ENCODE measurements at regions not wholly inside any gene's neighbourhood (a gene's known extent, or its start where the extent isn't known, plus 50 kb on each side); places are given as distances from the start of the nearest gene placed in this dataset.

DNA sequence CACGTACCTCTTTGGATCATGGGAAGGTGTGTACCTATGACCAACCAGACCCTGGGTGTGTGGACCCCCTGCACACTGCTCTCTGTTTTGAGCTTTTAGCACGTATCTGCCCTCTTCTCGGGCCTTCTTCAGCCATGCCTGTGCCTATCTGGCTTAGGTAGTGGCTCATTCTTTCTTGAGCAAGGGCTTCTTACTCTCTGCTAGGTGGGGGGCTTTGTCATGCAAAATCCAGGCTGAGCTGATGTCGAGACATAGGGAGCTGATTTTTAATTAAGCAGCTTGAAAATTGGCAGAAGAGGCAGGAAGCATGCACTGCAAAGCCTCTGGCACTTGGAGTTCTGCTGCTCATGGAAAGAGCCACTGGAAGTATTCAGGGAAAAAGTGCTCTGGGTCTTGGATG, 181.6 kb upstream of the IRX6 start:
- Histone ChIP-seq H3K79me2 (ENCODE audit: insufficient read depth, low read depth) (no peaks in the 10 kb centered on the region), H4K20me1 (ENCODE audit: insufficient read depth) (no peaks in the 10 kb centered on the region), H3K4me2 (no peak overlapping the region), H3K36me3 (ENCODE audit: insufficient read depth) (no peaks in the 10 kb centered on the region), H3K4me1 (ENCODE audit: low read depth, poor library complexity, severe bottlenecking) (no peaks in the 10 kb centered on the region), H3K27me3 (ENCODE audit: insufficient read depth, low read depth) (no peaks in the 10 kb centered on the region), H3K9ac (no peak overlapping the region), H3K4me3 (IDR thresholded peaks at IDR 0.05; ENCODE audit: insufficient read depth, low read depth, low read length) (no peak overlapping the region), H2AFZ (ENCODE audit: low read depth) (no peak overlapping the region), H3K27ac (no peak overlapping the region)
- TF ChIP-seq, protein P1, sequence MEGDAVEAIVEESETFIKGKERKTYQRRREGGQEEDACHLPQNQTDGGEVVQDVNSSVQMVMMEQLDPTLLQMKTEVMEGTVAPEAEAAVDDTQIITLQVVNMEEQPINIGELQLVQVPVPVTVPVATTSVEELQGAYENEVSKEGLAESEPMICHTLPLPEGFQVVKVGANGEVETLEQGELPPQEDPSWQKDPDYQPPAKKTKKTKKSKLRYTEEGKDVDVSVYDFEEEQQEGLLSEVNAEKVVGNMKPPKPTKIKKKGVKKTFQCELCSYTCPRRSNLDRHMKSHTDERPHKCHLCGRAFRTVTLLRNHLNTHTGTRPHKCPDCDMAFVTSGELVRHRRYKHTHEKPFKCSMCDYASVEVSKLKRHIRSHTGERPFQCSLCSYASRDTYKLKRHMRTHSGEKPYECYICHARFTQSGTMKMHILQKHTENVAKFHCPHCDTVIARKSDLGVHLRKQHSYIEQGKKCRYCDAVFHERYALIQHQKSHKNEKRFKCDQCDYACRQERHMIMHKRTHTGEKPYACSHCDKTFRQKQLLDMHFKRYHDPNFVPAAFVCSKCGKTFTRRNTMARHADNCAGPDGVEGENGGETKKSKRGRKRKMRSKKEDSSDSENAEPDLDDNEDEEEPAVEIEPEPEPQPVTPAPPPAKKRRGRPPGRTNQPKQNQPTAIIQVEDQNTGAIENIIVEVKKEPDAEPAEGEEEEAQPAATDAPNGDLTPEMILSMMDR (conservative IDR thresholded peaks at IDR 0.05; ENCODE audit: low read depth, low read length), result no peak

DNA sequence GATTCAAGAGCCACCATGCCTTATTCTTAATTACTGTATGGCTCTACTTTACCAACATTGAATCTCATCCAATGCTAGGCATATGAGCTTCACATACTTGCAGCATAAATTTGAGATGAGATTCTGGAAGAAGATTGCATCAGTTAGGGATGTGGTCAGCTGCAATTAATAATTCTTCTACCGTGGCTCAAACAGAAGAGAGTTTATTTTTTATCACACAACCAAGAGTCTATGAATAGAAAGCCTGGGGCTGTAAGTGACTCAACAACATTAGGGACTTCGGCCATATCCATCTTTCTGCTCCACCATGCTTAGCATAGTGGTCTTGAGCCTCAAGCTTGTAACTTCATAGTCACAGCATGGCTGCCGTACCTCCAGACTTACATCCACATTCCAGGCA, 179.4 kb upstream of the IRX6 start:
- H2AFZ ChIP-seq (ENCODE audit: low read depth), result no peak overlapping the region
- no peaks in the 10 kb centered on the region for H3K79me2 ChIP-seq (ENCODE audit: insufficient read depth, low read depth)
- no peaks in the 10 kb centered on the region for H3K36me3 ChIP-seq (ENCODE audit: insufficient read depth)
- TF ChIP-seq, protein P1 (conservative IDR thresholded peaks at IDR 0.05; ENCODE audit: low read depth, low read length), result no peak
- H3K9ac ChIP-seq, result no peak overlapping the region
- H3K4me2 ChIP-seq, result no peak overlapping the region
- no peaks in the 10 kb centered on the region for H3K4me1 ChIP-seq (ENCODE audit: low read depth, poor library complexity, severe bottlenecking)
- H3K4me3 ChIP-seq (IDR thresholded peaks at IDR 0.05; ENCODE audit: insufficient read depth, low read depth, low read length), result no peak overlapping the region
- no peak overlapping the region for H3K27ac ChIP-seq
- no peaks in the 10 kb centered on the region for H3K27me3 ChIP-seq (ENCODE audit: insufficient read depth, low read depth)
- no peaks in the 10 kb centered on the region for H4K20me1 ChIP-seq (ENCODE audit: insufficient read depth)

DNA sequence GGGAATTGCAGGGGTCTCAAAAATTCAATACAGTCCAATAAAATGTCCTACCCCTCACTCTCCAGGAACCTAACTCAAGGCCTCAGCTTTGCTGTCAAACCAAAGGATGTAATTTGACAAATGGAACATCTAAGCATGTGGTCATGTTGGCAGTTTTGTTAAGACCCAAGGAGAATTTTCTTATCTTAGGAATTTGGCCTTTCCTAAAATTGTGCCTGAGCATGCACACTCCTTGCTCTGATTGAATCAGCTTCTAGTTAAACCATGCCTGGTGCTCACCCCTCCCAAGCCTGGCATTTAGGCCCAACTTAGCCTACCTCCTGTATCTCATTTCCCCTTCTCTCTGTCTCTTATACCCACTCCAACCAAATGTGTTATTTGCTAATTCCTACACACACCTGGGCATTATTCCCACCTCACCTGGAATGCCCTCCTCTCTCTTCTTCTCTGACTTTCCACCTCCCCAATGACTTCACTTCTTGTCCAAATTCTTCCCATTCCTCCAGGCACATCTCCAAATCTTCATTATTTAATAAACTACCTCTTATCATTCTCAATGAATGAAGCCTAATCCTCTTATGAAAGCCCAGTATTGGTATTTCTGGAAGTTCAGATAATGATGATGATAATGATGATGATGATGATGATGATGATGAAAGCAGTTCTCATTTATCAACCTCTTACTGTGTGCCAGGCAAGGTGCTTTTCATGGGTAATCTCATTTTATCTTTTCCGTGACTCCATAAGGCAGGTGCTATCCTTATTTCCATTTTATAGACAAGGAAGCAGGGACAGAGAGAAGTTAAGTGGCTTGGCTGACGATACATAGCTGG, 178.0 kb upstream of the IRX6 start:
- Histone ChIP-seq H2AFZ (ENCODE audit: low read depth) (no peak overlapping the region), H3K4me3 (IDR thresholded peaks at IDR 0.05; ENCODE audit: insufficient read depth, low read depth, low read length) (no peak overlapping the region), H3K9ac (no peak overlapping the region), H3K79me2 (ENCODE audit: insufficient read depth, low read depth) (no peaks in the 10 kb centered on the region), H3K27me3 (ENCODE audit: insufficient read depth, low read depth) (no peaks in the 10 kb centered on the region), H3K4me2 (no peak overlapping the region), H3K36me3 (ENCODE audit: insufficient read depth) (no peaks in the 10 kb centered on the region), H3K27ac (no peak overlapping the region), H4K20me1 (ENCODE audit: insufficient read depth) (no peaks in the 10 kb centered on the region), H3K4me1 (ENCODE audit: low read depth, poor library complexity, severe bottlenecking) (no peaks in the 10 kb centered on the region)
- TF ChIP-seq, protein P1 (conservative IDR thresholded peaks at IDR 0.05; ENCODE audit: low read depth, low read length), result no peak

DNA sequence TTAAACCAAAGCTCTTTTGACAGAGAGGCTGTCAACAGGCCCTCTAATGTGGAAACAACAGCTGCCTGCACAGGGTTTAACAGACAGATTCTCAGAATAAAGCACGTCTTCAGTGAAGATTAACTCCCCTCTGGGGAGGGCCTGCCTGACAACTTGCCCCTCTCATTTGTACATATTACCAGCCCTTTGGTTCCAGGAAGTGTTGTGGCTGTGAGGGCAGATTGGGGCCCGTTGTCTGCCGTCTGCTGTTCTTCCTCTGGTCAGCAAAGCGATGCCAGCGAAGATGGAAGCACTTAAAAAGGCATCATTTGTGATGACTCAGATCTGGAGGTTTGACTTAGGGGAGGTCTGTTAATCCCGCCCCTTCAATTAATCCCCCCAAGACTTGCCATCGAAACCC, 177.0 kb upstream of the IRX6 start:
- Histone ChIP-seq H3K4me3 (IDR thresholded peaks at IDR 0.05; ENCODE audit: insufficient read depth, low read depth, low read length) (no peak overlapping the region), H3K79me2 (ENCODE audit: insufficient read depth, low read depth) (no peaks in the 10 kb centered on the region), H3K36me3 (ENCODE audit: insufficient read depth) (no peaks in the 10 kb centered on the region), H3K4me2 (no peak overlapping the region), H3K27ac (no peak overlapping the region), H3K4me1 (ENCODE audit: low read depth, poor library complexity, severe bottlenecking) (no peaks in the 10 kb centered on the region), H3K27me3 (ENCODE audit: insufficient read depth, low read depth) (no peaks in the 10 kb centered on the region), H2AFZ (ENCODE audit: low read depth) (no peak overlapping the region), H3K9ac (no peak overlapping the region), H4K20me1 (ENCODE audit: insufficient read depth) (no peaks in the 10 kb centered on the region)
- TF ChIP-seq, protein P1 (conservative IDR thresholded peaks at IDR 0.05; ENCODE audit: low read depth, low read length), result no peak
